Panc1 (cell line): ENCODE measurements at regions not wholly inside any gene's neighbourhood (a gene's known extent, or its start where the extent isn't known, plus 50 kb on each side); places are given as distances from the start of the nearest gene placed in this dataset.

Experiments
- ATAC-seq: fragments of 200-7000 bp; cut with Tn5 transposase; 2 replicates; pipeline ENCODE4 v1.9.1; 2020; ENCODE audit warnings: mild to moderate bottlenecking, moderate library complexity
- BruUV-seq: library from RNA; stranded (reverse); fragments of 400-500 nt; replicated peaks from 2 replicates; lab custom pipeline; 2021; lab: Mats Ljungman, UMichigan
- CTCF ChIA-PET: fragments of 300-600 bp; sonication (Branson Sonifier 250); formaldehyde crosslinking; loops from one replicate; lab custom pipeline; 2022; ENCODE audit warnings: antibody characterized with exemption; lab: Charles Lee
- POLR2A ChIA-PET: fragments of 300-600 bp; sonication (Branson Sonifier 250); formaldehyde crosslinking; loops from one replicate; lab custom pipeline; 2022; ENCODE audit warnings: antibody characterized with exemption; lab: Charles Lee
- DNase-seq: peaks from one replicate; pipeline ENCODE4 v3.0.0-alpha.2; 2010; ENCODE audit warnings: low read depth, low spot score
- H3K27ac ChIP-seq: 2 replicates; pipeline ENCODE4 v1.5.1; 2011; ENCODE audit warnings: mild to moderate bottlenecking, low read length, inconsistent platforms
- H3K27me3 ChIP-seq: fragments of 200-500 bp; sonication (Bioruptor generic); 2 replicates; pipeline ENCODE4 v1.6.0; 2014; ENCODE audit warnings: low read length, inconsistent platforms; ENCODE audit not compliant: control insufficient read depth, insufficient read depth
- H3K36me3 ChIP-seq: fragments of 200-500 bp; sonication (Bioruptor generic); 2 replicates; pipeline ENCODE4 v1.5.1; 2014; ENCODE audit warnings: inconsistent platforms, mild to moderate bottlenecking, low read length, moderate library complexity; ENCODE audit not compliant: control insufficient read depth, insufficient read depth
- H3K4me1 ChIP-seq: 2 replicates; pipeline ENCODE4 v1.5.1; 2011; ENCODE audit warnings: inconsistent platforms, mild to moderate bottlenecking, low read length, moderate library complexity; ENCODE audit not compliant: control insufficient read depth, insufficient read depth
- H3K4me3 ChIP-seq, 2 experiments: 2 replicates each; pipeline ENCODE4 v1.5.1; 2011 to 2012; ENCODE audit warnings: low read depth in 2 of 2, low read length in 2 of 2, mild to moderate bottlenecking in 2 of 2, inconsistent platforms in 1 of 2, moderate library complexity in 1 of 2
- H3K9me3 ChIP-seq: fragments of 200-500 bp; sonication (Bioruptor generic); 2 replicates; pipeline ENCODE4 v1.5.1; 2014; ENCODE audit warnings: low read depth, mild to moderate bottlenecking, inconsistent platforms, low read length, moderate library complexity; ENCODE audit not compliant: control insufficient read depth, insufficient read depth
- CTCF ChIP-seq: fragments of 450-650 bp; IDR thresholded peaks from 2 replicates; pipeline ENCODE4 v1.5.1; 2017; ENCODE audit warnings: mild to moderate bottlenecking
- POLR2AphosphoS5 ChIP-seq: IDR thresholded peaks from 2 replicates; pipeline ENCODE4 v1.6.1; 2012; ENCODE audit warnings: mild to moderate bottlenecking, low read depth, low read length, moderate library complexity
- REST ChIP-seq, 2 experiments: IDR thresholded peaks; 2 replicates each; pipeline ENCODE4 v1.6.1; 2011 to 2012; ENCODE audit warnings: low read depth in 2 of 2, control low read depth in 1 of 2, low read length in 1 of 2, mild to moderate bottlenecking in 1 of 2, moderate library complexity in 1 of 2; ENCODE audit not compliant: insufficient read depth in 1 of 2
- SIN3A ChIP-seq: IDR thresholded peaks from 2 replicates; pipeline ENCODE4 v1.6.1; 2012; ENCODE audit warnings: low read depth, mild to moderate bottlenecking, low read length, moderate library complexity, borderline replicate concordance; ENCODE audit not compliant: insufficient read depth
- TCF7L2 ChIP-seq: IDR thresholded peaks from 2 replicates; pipeline ENCODE4 v1.6.1; 2011; ENCODE audit warnings: mild to moderate bottlenecking, low read depth, low read length, inconsistent platforms
- in situ Hi-C: cut with HindIII; loops from 2 replicates; pipeline ENCODE4 v1.10.0; 2016; ENCODE audit warnings: low sequenced_read_pairs, low pct_unique_long_range_greater_than_20kb
- intact Hi-C: fragments of 100-400 bp; cut with micrococcal nuclease; formaldehyde crosslinking; loops from one replicate; pipeline ENCODE4 v1.10.0; 2022; ENCODE audit not compliant: unreplicated experiment

- no peaks in the 10 kb centered on the region for H3K4me1 ChIP-seq
- no peak overlapping the region for H3K27ac ChIP-seq
- BruUV-seq: no TSS peak
- H3K27me3 ChIP-seq: no peaks in the 10 kb centered on the region; the same call in 1 of the 2 replicates
- no peak overlapping the region for H3K4me3 ChIP-seq
- no peak for TF ChIP-seq CTCF
- TF ChIP-seq SIN3A: no peak
- no peak for TF ChIP-seq TCF7L2
- TF ChIP-seq POLR2AphosphoS5: no peak
- no peak for TF ChIP-seq REST (IDR thresholded peaks at IDR 0.05; ENCODE audit: insufficient read depth in 1 of 2, low read depth in 2 of 2, low read length in 1 of 2)
- DNase-seq: no peak
- POLR2A ChIA-PET: no interaction called here
- no peaks in the 10 kb centered on the region for H3K36me3 ChIP-seq
- in situ Hi-C loops (no loop called here), intact Hi-C loops (no loop called here)
- H3K9me3 ChIP-seq: no peaks in the 10 kb centered on the region
- ATAC-seq: no peak
- CTCF ChIA-PET: no interaction called here
These were observed 579.6 kb upstream of the MAP3K7 start for GRCh38 chr6:91166271-91167046.

- ChIA-PET POLR2A (no interaction called here), CTCF (no interaction called here)
- Histone ChIP-seq H3K9me3 (no peaks in the 10 kb centered on the region), H3K27ac (no peak overlapping the region), H3K4me1 (no peaks in the 10 kb centered on the region), H3K4me3 (no peak overlapping the region), H3K36me3 (no peaks in the 10 kb centered on the region), H3K27me3 (no peaks in the 10 kb centered on the region; the same call in 1 of the 2 replicates)
- no peak for ATAC-seq
- in situ Hi-C loops: no loop called here
- intact Hi-C loops: no loop called here
- DNase-seq: no peak
- TF ChIP-seq SIN3A (no peak), CTCF (no peak)
- BruUV-seq: no TSS peak
These were observed 577.2 kb upstream of the MAP3K7 start for GRCh38 chr6:91164105-91164504.
